Type B pancreatic cell (in vitro differentiated cells): ENCODE measurements at regions not wholly inside any gene's neighbourhood (a gene's known extent, or its start where the extent isn't known, plus 50 kb on each side); places are given as distances from the start of the nearest gene placed in this dataset.

Experiments
- DNase-seq: peaks from one replicate; pipeline ENCODE4 v3.0.0; 2021; ENCODE audit warnings: mixed read lengths; ENCODE audit not compliant: unreplicated experiment; ENCODE audit errors: extremely low spot score
- H3K27ac Mint-ChIP-seq: 2 replicates; pipeline ENCODE4 v1.8.0; 2021; ENCODE audit warnings: mild to moderate bottlenecking, mixed read lengths
- H3K27me3 Mint-ChIP-seq: 2 replicates; pipeline ENCODE4 v1.8.0; 2021; ENCODE audit warnings: mixed read lengths
- H3K36me3 Mint-ChIP-seq: 2 replicates; pipeline ENCODE4 v1.8.0; 2021; ENCODE audit warnings: mixed read lengths
- H3K4me1 Mint-ChIP-seq: one replicate; pipeline ENCODE4 v1.8.0; 2021; ENCODE audit warnings: mixed read lengths; ENCODE audit not compliant: unreplicated experiment
- H3K4me3 Mint-ChIP-seq: 2 replicates; pipeline ENCODE4 v1.8.0; 2021; ENCODE audit warnings: mild to moderate bottlenecking, mixed read lengths
- H3K9me3 Mint-ChIP-seq: 2 replicates; pipeline ENCODE4 v1.8.0; 2021; ENCODE audit warnings: mixed read lengths
- CTCF ChIP-seq: fragments of 200-600 bp; sonication (generic); conservative IDR thresholded peaks from 2 replicates; pipeline ENCODE4 v1.5.0; 2021; ENCODE audit warnings: antibody characterized with exemption, mild to moderate bottlenecking

DNA sequence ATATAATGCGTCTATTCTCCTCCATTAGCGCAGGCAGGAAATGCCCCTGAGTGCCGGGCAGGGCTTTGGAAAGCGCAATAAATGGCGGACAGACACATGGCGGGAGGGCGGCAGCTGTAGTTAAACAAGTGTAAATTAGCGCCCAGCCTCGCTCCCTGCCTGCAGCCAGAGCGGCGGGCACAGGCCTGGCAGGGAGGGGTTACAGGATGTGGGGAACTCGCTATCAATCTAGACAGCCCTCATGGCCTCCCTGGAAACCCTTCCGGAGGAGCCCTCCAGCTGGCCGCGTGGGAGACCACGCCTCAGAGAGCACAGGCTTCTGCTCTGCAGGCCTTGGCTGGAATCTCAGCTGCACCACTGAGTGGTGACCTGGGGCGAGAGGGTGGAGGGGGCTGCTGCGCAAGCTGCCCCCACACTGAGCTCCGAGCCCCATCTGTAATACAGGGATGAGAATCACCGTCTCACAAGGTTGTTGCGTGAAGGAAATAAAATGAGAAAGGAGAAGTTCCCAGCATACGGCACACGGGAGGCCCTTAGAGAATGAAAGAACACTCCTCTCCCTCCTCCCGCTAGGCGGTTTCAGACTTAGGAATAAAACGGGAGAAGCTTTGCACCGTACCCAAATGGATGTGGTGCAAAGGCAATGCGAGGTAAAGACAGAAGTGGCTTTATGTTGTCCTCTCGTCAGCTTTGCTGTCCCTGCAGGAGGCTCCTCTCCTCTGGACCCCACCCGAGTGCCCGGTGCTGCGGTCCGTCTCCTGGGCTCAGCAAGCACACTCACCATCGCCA lies 167.2 kb upstream of the POU3F1 start:
- Mint-ChIP-seq H3K27ac (no peak overlapping the region), H3K36me3 (no peaks in the 10 kb centered on the region), H3K4me1 (no peaks in the 10 kb centered on the region), H3K27me3 (peaks cover 40% of the 10 kb centered on the region), H3K4me3 (no peak overlapping the region), H3K9me3 (no peaks in the 10 kb centered on the region)
- no peak for DNase-seq
- TF ChIP-seq CTCF, result no peak

- no peak for DNase-seq
- Mint-ChIP-seq H3K9me3 (no peaks in the 10 kb centered on the region), H3K4me3 (no peak overlapping the region), H3K27me3 (peaks cover 27% of the 10 kb centered on the region), H3K4me1 (no peaks in the 10 kb centered on the region), H3K36me3 (no peaks in the 10 kb centered on the region), H3K27ac (no peak overlapping the region)
- TF ChIP-seq CTCF, result no peak
These were observed 164.2 kb upstream of the POU3F1 start for GRCh38 chr1:38210895-38211177.

DNA sequence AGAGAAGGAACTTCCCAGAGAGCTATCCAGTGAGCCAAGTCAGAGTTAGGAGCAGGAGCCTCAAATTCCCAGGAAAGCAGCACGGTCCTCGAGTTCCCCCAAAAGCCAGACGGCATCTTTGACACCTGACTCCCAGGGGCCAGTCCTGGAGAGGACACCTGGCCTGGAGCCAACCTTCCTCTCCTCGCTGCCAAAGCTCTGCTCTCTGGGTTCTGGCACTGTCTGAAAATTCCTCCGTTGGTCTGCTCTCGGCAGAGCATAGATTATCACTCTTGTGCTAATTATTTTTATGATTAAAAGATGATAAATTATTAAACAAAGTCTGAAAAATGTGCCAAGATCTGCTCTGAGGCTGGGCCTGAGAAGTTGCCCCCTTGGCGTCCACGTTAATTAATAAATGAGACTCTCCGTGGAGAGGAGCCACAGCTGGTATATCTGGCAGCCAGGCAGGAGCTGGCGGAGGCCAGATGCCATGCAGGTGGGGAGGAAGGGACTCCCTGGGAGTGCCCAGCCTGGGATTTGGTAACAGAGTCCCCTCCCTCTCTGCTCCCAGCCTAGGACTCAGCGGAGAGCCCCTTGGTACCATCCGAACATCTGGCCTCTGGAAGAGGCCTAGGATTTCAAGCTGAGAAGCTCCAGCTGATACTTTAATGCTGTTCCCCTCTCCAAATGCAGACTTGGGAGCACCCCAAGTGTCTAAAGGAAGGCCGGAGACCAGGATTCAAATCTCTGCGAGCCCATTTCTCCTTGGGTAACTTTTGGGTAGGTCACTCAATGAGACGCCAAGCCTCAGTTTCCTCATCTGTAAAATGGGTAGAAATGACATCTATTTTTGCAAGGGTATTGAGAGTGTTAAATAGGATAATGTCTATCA lies 163.7 kb upstream of the POU3F1 start:
- no peak overlapping the region for H3K4me3 Mint-ChIP-seq
- no peak for TF ChIP-seq CTCF
- peaks cover 25% of the 10 kb centered on the region for H3K27me3 Mint-ChIP-seq

DNA sequence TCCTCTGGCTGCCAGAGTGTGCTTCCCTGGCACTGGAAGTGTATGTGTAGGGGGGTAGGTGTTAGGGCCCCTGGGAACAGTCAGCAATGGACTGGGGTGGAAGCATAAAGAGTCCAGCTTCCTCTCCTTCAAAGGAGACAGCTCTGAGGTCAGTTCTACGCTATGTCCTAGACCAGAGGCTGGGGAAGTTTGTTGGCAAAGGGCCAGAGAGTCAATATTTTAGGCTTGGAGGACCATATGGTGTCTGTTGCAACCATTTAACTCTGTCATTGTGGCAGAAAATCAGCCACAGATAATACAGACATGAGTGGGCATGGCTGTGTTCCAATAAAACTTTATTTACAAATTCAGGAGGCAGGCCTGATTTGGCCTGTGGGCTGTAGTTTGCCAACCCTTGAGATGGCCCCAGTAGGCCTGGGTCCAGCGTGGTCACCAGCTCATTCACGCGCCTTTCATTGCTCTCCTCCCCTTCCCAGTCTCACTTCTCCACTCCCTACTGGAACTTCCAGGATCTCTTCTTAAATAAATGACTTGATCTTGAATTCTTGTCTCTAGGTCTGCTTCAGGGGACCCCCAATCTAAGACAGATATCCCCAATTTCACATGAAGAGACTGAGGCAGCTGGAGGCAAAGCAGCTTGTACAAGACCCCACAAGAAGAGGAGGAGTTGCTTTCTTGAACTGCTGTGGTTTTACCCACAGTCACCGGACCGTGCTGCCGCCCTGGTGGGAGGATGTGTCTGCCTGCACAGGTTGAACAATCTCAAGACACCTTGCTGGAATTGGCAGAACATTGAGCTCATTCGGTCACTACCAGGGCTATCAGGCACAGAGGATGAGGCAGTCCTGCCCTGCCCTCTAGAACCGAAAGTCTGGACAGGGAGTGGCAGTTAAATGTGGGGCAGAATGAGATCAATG lies 162.4 kb upstream of the POU3F1 start:
- DNase-seq, result no peak
- no peaks in the 10 kb centered on the region for H3K36me3 Mint-ChIP-seq
- no peak for TF ChIP-seq CTCF
- H3K4me3 Mint-ChIP-seq, result no peak overlapping the region
- peaks cover 23% of the 10 kb centered on the region for H3K27me3 Mint-ChIP-seq
- H3K4me1 Mint-ChIP-seq, result no peaks in the 10 kb centered on the region
- H3K27ac Mint-ChIP-seq, result no peak overlapping the region
- H3K9me3 Mint-ChIP-seq, result no peaks in the 10 kb centered on the region

More for the DNA sequence above, 163.7 kb upstream of the POU3F1 start:
- Mint-ChIP-seq H3K4me1 (no peaks in the 10 kb centered on the region), H3K36me3 (no peaks in the 10 kb centered on the region), H3K27ac (no peak overlapping the region), H3K9me3 (no peaks in the 10 kb centered on the region)
- no peak for DNase-seq

DNA sequence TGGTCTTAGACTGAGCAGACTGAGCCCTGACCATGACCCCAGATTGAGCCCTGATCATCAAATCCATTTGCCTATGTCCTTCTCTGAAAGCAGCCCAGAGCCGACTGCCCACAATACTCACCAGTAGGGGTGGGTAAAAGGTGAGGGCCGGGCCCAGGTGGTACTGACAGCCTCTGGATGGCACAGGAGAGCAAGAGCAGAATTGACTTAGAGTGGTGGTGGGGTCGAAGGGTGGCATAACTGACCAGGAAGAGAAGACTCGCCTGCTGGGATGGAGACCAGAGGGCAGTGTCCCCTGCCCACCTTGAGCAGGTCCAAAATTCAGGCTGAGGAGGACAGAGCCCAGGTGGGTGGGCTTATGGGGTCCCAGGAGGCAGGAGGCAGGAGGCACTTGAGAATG lies 161.3 kb upstream of the POU3F1 start:
- H3K36me3 Mint-ChIP-seq, result no peaks in the 10 kb centered on the region
- H3K9me3 Mint-ChIP-seq, result no peaks in the 10 kb centered on the region
- peaks cover 23% of the 10 kb centered on the region for H3K27me3 Mint-ChIP-seq
- H3K4me3 Mint-ChIP-seq, result no peak overlapping the region
- no peak for DNase-seq
- H3K4me1 Mint-ChIP-seq, result no peaks in the 10 kb centered on the region
- no peak for TF ChIP-seq CTCF
- H3K27ac Mint-ChIP-seq, result no peak overlapping the region
